ENCODE measurements at regions not wholly inside any gene's neighbourhood (a gene's known extent, or its start where the extent isn't known, plus 50 kb on each side); places are given as distances from the start of the nearest gene placed in this dataset.

GRCh38 chr13:97723655-97724054 lies 229.8 kb upstream of the IPO5 start (continued):
- no peak for TF ChIP-seq ZBTB40 (IDR thresholded peaks at IDR 0.05)
- TF ChIP-seq ZBTB40 (CRISPR knock-in tag; IDR thresholded peaks at IDR 0.05), result no peak
- TF ChIP-seq PREB (CRISPR knock-in tag; IDR thresholded peaks at IDR 0.05), result no peak
- TF ChIP-seq ZNF695 (CRISPR knock-in tag; IDR thresholded peaks at IDR 0.05), result no peak

Data from K562 (cell line).